H1 (cell line): ENCODE measurements at regions not wholly inside any gene's neighbourhood (a gene's known extent, or its start where the extent isn't known, plus 50 kb on each side); places are given as distances from the start of the nearest gene placed in this dataset.

ENCODE experiments used
- CTCF ChIA-PET: fragments of 300-600 bp; sonication (Branson Sonifier 250); formaldehyde crosslinking; loops from one replicate; lab custom pipeline; 2021; ENCODE audit not compliant: partially characterized antibody; lab: Charles Lee
- POLR2A ChIA-PET: fragments of 300-600 bp; sonication (Branson Sonifier 250); formaldehyde crosslinking; loops from one replicate; lab custom pipeline; 2021; ENCODE audit warnings: inconsistent platforms; ENCODE audit not compliant: partially characterized antibody; lab: Charles Lee
- DNase-seq, 2 experiments: peaks; one replicate each; pipeline versions ENCODE4 v3.0.0 to v3.0.0-alpha.2; 2010 to 2022; ENCODE audit warnings: low spot score in 2 of 2, low read depth in 1 of 2, mixed read lengths in 1 of 2
- FAIRE-seq: peaks from 2 replicates; lab custom pipeline; 2011; peaks lifted over from hg19 to GRCh38; lab: Jason Lieb, UNC
- H2AFZ ChIP-seq: 2 replicates; pipeline ENCODE4 v1.8.1; 2012; ENCODE audit warnings: low read length, inconsistent platforms
- H2AK5ac ChIP-seq: 2 replicates; pipeline ENCODE4 v1.6.1; 2013; ENCODE audit warnings: low read depth, low read length
- H2BK120ac ChIP-seq: replicated peaks from 2 replicates; pipeline ENCODE3; 2013; ENCODE audit warnings: low read depth, low read length, inconsistent platforms
- H2BK12ac ChIP-seq: 2 replicates; pipeline ENCODE4 v1.6.1; 2013; ENCODE audit warnings: low read depth, low read length
- H2BK15ac ChIP-seq: 2 replicates; pipeline ENCODE4 v1.6.1; 2013; ENCODE audit warnings: low read length
- H2BK20ac ChIP-seq: 2 replicates; pipeline ENCODE4 v1.6.1; 2013; ENCODE audit warnings: low read length
- H2BK5ac ChIP-seq: 2 replicates; pipeline ENCODE4 v1.6.1; 2013; ENCODE audit warnings: low read depth, low read length
- H3K14ac ChIP-seq: 2 replicates; pipeline ENCODE4 v1.6.1; 2013; ENCODE audit warnings: inconsistent platforms; ENCODE audit not compliant: insufficient read length
- H3K18ac ChIP-seq: 2 replicates; pipeline ENCODE4 v1.6.1; 2013; ENCODE audit warnings: low read length; ENCODE audit errors: extremely low read depth
- H3K23ac ChIP-seq: 2 replicates; pipeline ENCODE4 v1.6.1; 2013; ENCODE audit warnings: inconsistent platforms; ENCODE audit not compliant: insufficient read length
- H3K23me2 ChIP-seq: 2 replicates; pipeline ENCODE4 v1.6.1; 2013; ENCODE audit warnings: low read depth, low read length
- H3K27ac ChIP-seq: 2 replicates; pipeline ENCODE4 v1.6.1; 2011; ENCODE audit warnings: low read depth, low read length, inconsistent platforms
- H3K27me3 ChIP-seq, 4 experiments: replicated peaks in 1 of 4; 1 replicate in 1 of 4; 2 replicates in 3 of 4; pipeline versions ENCODE4 v1.6.1 to v1.8.1; 2011 to 2013; ENCODE audit warnings: low read length in 3 of 4, mild to moderate bottlenecking in 3 of 4, inconsistent platforms in 2 of 4, mixed read lengths in 2 of 4, moderate library complexity in 1 of 4; ENCODE audit not compliant: control insufficient read depth in 3 of 4, insufficient read depth in 3 of 4; ENCODE audit errors: extremely low read depth in 1 of 4
- H3K36me3 ChIP-seq, 4 experiments: 2 replicates each; pipeline versions ENCODE4 v1.6.1 to v1.8.1; 2011 to 2013; ENCODE audit warnings: mild to moderate bottlenecking in 4 of 4, low read length in 3 of 4, moderate library complexity in 2 of 4, control low read depth in 1 of 4, inconsistent platforms in 1 of 4; ENCODE audit not compliant: insufficient read depth in 4 of 4, control insufficient read depth in 2 of 4
- H3K4ac ChIP-seq: replicated peaks from 2 replicates; pipeline ENCODE3; 2013; ENCODE audit warnings: low read length, low read depth, mixed read lengths, inconsistent platforms; ENCODE audit not compliant: insufficient read length
- H3K4me1 ChIP-seq, 4 experiments: replicated peaks in 1 of 4; 1 replicate in 1 of 4; 2 replicates in 3 of 4; pipeline versions ENCODE4 v1.6.1 to v1.8.1; 2011 to 2013; ENCODE audit warnings: low read length in 3 of 4, inconsistent platforms in 2 of 4, mixed read lengths in 1 of 4; ENCODE audit not compliant: insufficient read depth in 4 of 4, control insufficient read depth in 3 of 4
- H3K4me2 ChIP-seq, 2 experiments: 2 replicates each; pipeline versions ENCODE4 v1.6.1 to v1.8.1; 2011 to 2013; ENCODE audit warnings: low read depth in 2 of 2, low read length in 2 of 2, control low read depth in 1 of 2, inconsistent platforms in 1 of 2, mild to moderate bottlenecking in 1 of 2; ENCODE audit not compliant: insufficient read depth in 1 of 2
- H3K4me3 ChIP-seq, 4 experiments: fragments of 200-600, 300-600 bp in 1 of 4; sonication (generic), shearing (Covaris generic), sonication (Bioruptor Twin) in 1 of 4; 2 replicates each; pipeline versions ENCODE4 v1.5.1 to v1.8.1; 2011 to 2016; ENCODE audit warnings: low read length in 4 of 4, low read depth in 3 of 4, control low read depth in 2 of 4, inconsistent platforms in 2 of 4, mild to moderate bottlenecking in 2 of 4, mixed read lengths in 1 of 4, moderate library complexity in 1 of 4; ENCODE audit not compliant: insufficient read depth in 2 of 4; ENCODE audit errors: extremely low read depth in 1 of 4
- H3K56ac ChIP-seq: replicated peaks from 2 replicates; pipeline ENCODE3; 2013; ENCODE audit warnings: low read depth, mild to moderate bottlenecking, mixed read lengths, low read length, inconsistent platforms; ENCODE audit not compliant: insufficient read length
- H3K79me1 ChIP-seq: 2 replicates; pipeline ENCODE4 v1.6.1; 2013; ENCODE audit warnings: low read depth, low read length, control low read depth
- H3K79me2 ChIP-seq, 2 experiments: 2 replicates each; pipeline versions ENCODE4 v1.6.1 to v1.8.1; 2012 to 2013; ENCODE audit warnings: low read length in 2 of 2, mild to moderate bottlenecking in 2 of 2, inconsistent platforms in 1 of 2; ENCODE audit not compliant: insufficient read depth in 2 of 2, control insufficient read depth in 1 of 2
- H3K9ac ChIP-seq, 4 experiments: replicated peaks in 1 of 4; 1 replicate in 1 of 4; 2 replicates in 3 of 4; pipeline versions ENCODE4 v1.6.1 to v1.8.1; 2011 to 2013; ENCODE audit warnings: low read depth in 3 of 4, low read length in 3 of 4, control low read depth in 2 of 4, mild to moderate bottlenecking in 2 of 4, moderate library complexity in 2 of 4, inconsistent platforms in 1 of 4; ENCODE audit errors: extremely low read depth in 1 of 4
- H3K9me3 ChIP-seq, 2 experiments: 2 replicates each; pipeline versions ENCODE4 v1.6.1 to v1.8.1; 2012 to 2013; ENCODE audit warnings: mild to moderate bottlenecking in 2 of 2, moderate library complexity in 2 of 2, control low read depth in 1 of 2, inconsistent platforms in 1 of 2, low read depth in 1 of 2, low read length in 1 of 2, mixed read lengths in 1 of 2; ENCODE audit not compliant: insufficient read depth in 2 of 2
- H4K20me1 ChIP-seq, 2 experiments: replicated peaks in 1 of 2; 2 replicates each; pipeline versions ENCODE3 to v1.8.1; 2011 to 2013; ENCODE audit warnings: inconsistent platforms in 2 of 2, low read length in 2 of 2, mild to moderate bottlenecking in 1 of 2; ENCODE audit not compliant: insufficient read depth in 2 of 2, control insufficient read depth in 1 of 2
- H4K5ac ChIP-seq: 2 replicates; pipeline ENCODE4 v1.6.1; 2013; ENCODE audit warnings: low read length, low read depth, mixed read lengths, inconsistent platforms; ENCODE audit not compliant: insufficient read length
- H4K8ac ChIP-seq: 2 replicates; pipeline ENCODE4 v1.8.0; 2013; ENCODE audit warnings: mild to moderate bottlenecking, moderate library complexity, low read length, inconsistent platforms; ENCODE audit not compliant: insufficient read depth; ENCODE audit errors: extremely low read depth
- H4K91ac ChIP-seq: replicated peaks from 2 replicates; pipeline ENCODE3; 2013; ENCODE audit warnings: low read length, mixed read lengths, inconsistent platforms; ENCODE audit not compliant: insufficient read length
- GABPA ChIP-seq: IDR thresholded peaks from 2 replicates; pipeline ENCODE4 v1.6.1; 2011; ENCODE audit warnings: mild to moderate bottlenecking, low read length, moderate library complexity, borderline replicate concordance; ENCODE audit not compliant: insufficient read depth
- POLR2AphosphoS5 ChIP-seq: IDR thresholded peaks from 2 replicates; pipeline ENCODE4 v1.6.1; 2011; ENCODE audit warnings: low read depth, low read length
- RAD21 ChIP-seq, 2 experiments: IDR thresholded peaks in 1 of 2; conservative IDR thresholded peaks in 1 of 2; 2 replicates each; pipeline ENCODE4 v1.6.1; 2011; ENCODE audit warnings: low read depth in 2 of 2, low read length in 2 of 2, improper control_type of control experiment in 1 of 2, inconsistent platforms in 1 of 2, mild to moderate bottlenecking in 1 of 2, moderate library complexity in 1 of 2
- TCF12 ChIP-seq: IDR thresholded peaks from 2 replicates; pipeline ENCODE4 v1.6.1; 2011; ENCODE audit warnings: low read depth, mild to moderate bottlenecking, low read length
- WGBS, 2 experiments: shearing (Covaris generic) in 1 of 2; methylation state at CpG; one replicate each; pipeline versions ENCODE4 v1.1.6 to v1.1.7; 2013 to 2015; ENCODE audit warnings: low lambda C conversion rate in 2 of 2, mixed read lengths in 2 of 2, inconsistent platforms in 1 of 2, low coverage in 1 of 2, missing lambda C conversion rate in 1 of 2; ENCODE audit not compliant: insufficient replicate concordance in 2 of 2, insufficient coverage in 1 of 2, insufficient read length in 1 of 2; ENCODE audit errors: extremely low coverage in 1 of 2, missing lambda C conversion rate in 1 of 2; 5-methylcytosine and 5-hydroxymethylcytosine counted together
- TF ChIP-seq, protein P1 (sequence below), 3 experiments: IDR thresholded peaks; 1 replicate in 2 of 3; 2 replicates in 1 of 3; pipeline versions ENCODE4 v1.5.1 to v1.6.1; 2011; ENCODE audit warnings: low read length in 3 of 3, mild to moderate bottlenecking in 3 of 3, inconsistent platforms in 2 of 3, low read depth in 1 of 3, moderate library complexity in 1 of 3; ENCODE audit not compliant: insufficient read depth in 1 of 3; ENCODE audit errors: control extremely low read depth in 1 of 3

DNA sequence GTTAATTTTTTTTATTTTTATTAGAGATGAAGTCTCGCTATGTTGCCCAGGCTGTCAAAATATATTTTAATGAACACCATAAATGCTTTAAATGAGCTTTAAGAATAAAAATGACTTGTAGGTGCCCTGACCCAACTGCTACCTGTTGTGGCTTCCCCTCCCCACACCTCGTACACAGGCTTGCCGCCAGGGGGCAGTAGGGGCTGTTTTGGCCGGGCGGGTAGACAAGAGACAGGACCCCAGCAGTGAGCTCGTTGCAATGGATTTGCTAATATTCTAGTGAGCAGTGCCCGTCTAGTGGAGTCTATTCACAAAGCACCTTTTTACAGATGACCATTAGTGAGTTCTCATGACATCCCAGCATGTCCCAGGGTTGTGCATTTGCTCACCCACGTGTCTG, 418.1 kb downstream of the OCA2 start:
- H3K4me3 ChIP-seq: no peak overlapping the region
- no peak overlapping the region for H2AK5ac ChIP-seq
- no peak overlapping the region for H3K14ac ChIP-seq
- H3K9me3 ChIP-seq: no peaks in the 10 kb centered on the region
- H4K20me1 ChIP-seq: no peaks in the 10 kb centered on the region
- no peak overlapping the region; the same call in 1 of the 2 replicates for H3K18ac ChIP-seq
- peaks cover 0 to 15% (median 5%) of the 10 kb centered on the region in 4 experiments; a peak in 6 of 7 replicates for H3K4me1 ChIP-seq
- H3K27me3 ChIP-seq: peaks cover 0 to 9% (median 1%) of the 10 kb centered on the region in 4 experiments; a peak in 3 of 7 replicates
- H2BK15ac ChIP-seq: no peak overlapping the region
- no peak overlapping the region for H3K23ac ChIP-seq
- ChIA-PET CTCF (interaction anchor here (0.6 to 4.6 kb wide), 31 partner anchors 11 to 789 kb away, joined by 3 to 24 read pairs (median 4); no protein-coding TSS in a partner anchor), POLR2A (interaction anchor here (1.2 kb wide), 1 partner anchor 21 kb away, joined by 3 read pairs; no protein-coding TSS in a partner anchor)
- H3K56ac ChIP-seq: no peak overlapping the region
- H4K5ac ChIP-seq: no peak overlapping the region
- TF ChIP-seq RAD21 (IDR thresholded peaks at IDR 0.05 in 1 of 2, conservative IDR thresholded peaks at IDR 0.05 in 1 of 2; ENCODE audit: low read depth in 2 of 2, low read length in 2 of 2): peak; percentile 57 to 70
- TF ChIP-seq, protein P1, sequence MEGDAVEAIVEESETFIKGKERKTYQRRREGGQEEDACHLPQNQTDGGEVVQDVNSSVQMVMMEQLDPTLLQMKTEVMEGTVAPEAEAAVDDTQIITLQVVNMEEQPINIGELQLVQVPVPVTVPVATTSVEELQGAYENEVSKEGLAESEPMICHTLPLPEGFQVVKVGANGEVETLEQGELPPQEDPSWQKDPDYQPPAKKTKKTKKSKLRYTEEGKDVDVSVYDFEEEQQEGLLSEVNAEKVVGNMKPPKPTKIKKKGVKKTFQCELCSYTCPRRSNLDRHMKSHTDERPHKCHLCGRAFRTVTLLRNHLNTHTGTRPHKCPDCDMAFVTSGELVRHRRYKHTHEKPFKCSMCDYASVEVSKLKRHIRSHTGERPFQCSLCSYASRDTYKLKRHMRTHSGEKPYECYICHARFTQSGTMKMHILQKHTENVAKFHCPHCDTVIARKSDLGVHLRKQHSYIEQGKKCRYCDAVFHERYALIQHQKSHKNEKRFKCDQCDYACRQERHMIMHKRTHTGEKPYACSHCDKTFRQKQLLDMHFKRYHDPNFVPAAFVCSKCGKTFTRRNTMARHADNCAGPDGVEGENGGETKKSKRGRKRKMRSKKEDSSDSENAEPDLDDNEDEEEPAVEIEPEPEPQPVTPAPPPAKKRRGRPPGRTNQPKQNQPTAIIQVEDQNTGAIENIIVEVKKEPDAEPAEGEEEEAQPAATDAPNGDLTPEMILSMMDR (IDR thresholded peaks at IDR 0.05; ENCODE audit: control extremely low read depth in 1 of 3, insufficient read depth in 1 of 3, low read depth in 1 of 3, low read length in 3 of 3): peak; percentile 61 to 69 (median 67)
- no peak for TF ChIP-seq TCF12
- TF ChIP-seq GABPA: no peak
- no peak for TF ChIP-seq POLR2AphosphoS5
- H2BK20ac ChIP-seq: no peak overlapping the region
- no peak overlapping the region for H4K91ac ChIP-seq
- H2AFZ ChIP-seq: no peak overlapping the region
- H4K8ac ChIP-seq: no peak overlapping the region; the same call in 1 of the 2 replicates
- WGBS, 2 experiments: 68% methylated on average over 7 of the region's 8 CpGs; no CpG with 5 or more reads in 1 of the 2 experiments
- no peak overlapping the region for H3K4me2 ChIP-seq
- DNase-seq (peak in 1 of 2 experiments; percentile 81), FAIRE-seq (no peak)
- H2BK5ac ChIP-seq: no peak overlapping the region
- H3K4ac ChIP-seq: no peak overlapping the region
- no peaks in the 10 kb centered on the region for H3K23me2 ChIP-seq
- no peaks in the 10 kb centered on the region for H3K79me1 ChIP-seq
- no peak overlapping the region for H3K9ac ChIP-seq
- no peak overlapping the region for H2BK12ac ChIP-seq
- H3K36me3 ChIP-seq: no peaks in the 10 kb centered on the region
- no peak overlapping the region for H3K27ac ChIP-seq
- H2BK120ac ChIP-seq: no peak overlapping the region
- H3K79me2 ChIP-seq: no peaks in the 10 kb centered on the region
